ENCODE measurements at regions not wholly inside any gene's neighbourhood (a gene's known extent, or its start where the extent isn't known, plus 50 kb on each side); places are given as distances from the start of the nearest gene placed in this dataset.

GRCh38 chr6:91521999-91522398, 935.1 kb upstream of the MAP3K7 start (continued):
- TF ChIP-seq ZBTB40 (IDR thresholded peaks at IDR 0.05; ENCODE audit: borderline replicate concordance) (no peak), EP300 (IDR thresholded peaks at IDR 0.05; ENCODE audit: borderline replicate concordance in 1 of 2, control insufficient read depth in 1 of 2, low read depth in 2 of 2, low read length in 2 of 2) (no peak), ZSCAN29 (IDR thresholded peaks at IDR 0.05) (no peak), MEF2A (IDR thresholded peaks at IDR 0.05; ENCODE audit: insufficient read depth, low read depth, low read length) (no peak), MTA2 (IDR thresholded peaks at IDR 0.05; ENCODE audit: low read depth) (no peak), MYB (IDR thresholded peaks at IDR 0.05; ENCODE audit: borderline replicate concordance, low read depth, low read length) (no peak), MXI1 (IDR thresholded peaks at IDR 0.05; ENCODE audit: low read depth, low read length) (no peak), YBX1 (IDR thresholded peaks at IDR 0.05) (no peak)

- ChIA-PET CTCF (interaction anchor here (0.9 to 1.8 kb wide), 9 partner anchors 10 to 75 kb away, joined by 3 to 7 read pairs (median 5); no protein-coding TSS in a partner anchor), RAD21 (ENCODE audit: unreplicated experiment) (interaction anchor here (0.8 to 2.4 kb wide), 10 partner anchors 12 to 179 kb away, joined by 3 to 9 read pairs (median 4); no protein-coding TSS in a partner anchor), SMC1A (ENCODE audit: uncharacterized antibody, unreplicated experiment) (interaction anchor here (0.7 to 2.9 kb wide), 15 partner anchors 10 to 862 kb away, joined by 3 to 13 read pairs (median 5); no protein-coding TSS in a partner anchor)
Measured at GRCh38 chr6:91509711-91510110, 922.8 kb upstream of the MAP3K7 start.

More at GRCh38 chr6:91509711-91510110, 922.8 kb upstream of the MAP3K7 start:
- POLR2A ChIA-PET, result interaction anchor here (1.0 kb wide), 2 partner anchors 14 to 32 kb away, joined by 4 read pairs; no protein-coding TSS in a partner anchor
- 50% methylated on average over 2 of the region's 2 CpGs for WGBS (ENCODE audit: insufficient coverage, insufficient replicate concordance, low lambda C conversion rate, missing lambda C conversion rate)
- DNase-seq (ENCODE audit: low read depth, low spot score) (no peak), FAIRE-seq (no peak), ATAC-seq (no peak)
- no peak overlapping the region for H3K9ac ChIP-seq (ENCODE audit: control insufficient read depth, insufficient read depth, low read length)
- H3K27me3 ChIP-seq (replicated peaks in 1 of 2; ENCODE audit: control insufficient read depth in 2 of 2, insufficient read depth in 2 of 2, low read length in 1 of 2), result no peaks in the 10 kb centered on the region
- intact Hi-C loops (cut with micrococcal nuclease; ENCODE audit: unreplicated experiment) (no loop called here), in situ Hi-C loops (cut with MboI) (no loop called here)
- H3K4me3 ChIP-seq, result no peak overlapping the region
- H3K79me2 ChIP-seq (ENCODE audit: control insufficient read depth, insufficient read depth, low read length), result no peaks in the 10 kb centered on the region
- H3K4me1 ChIP-seq (ENCODE audit: control insufficient read depth, insufficient read depth, low read length), result no peaks in the 10 kb centered on the region
- no peak overlapping the region for H3K4me2 ChIP-seq (ENCODE audit: control insufficient read depth, insufficient read depth)
- TF ChIP-seq BHLHE40 (IDR thresholded peaks at IDR 0.05; ENCODE audit: borderline replicate concordance in 1 of 2, low read depth in 2 of 2, low read length in 1 of 2), result no peak
- TF ChIP-seq ELK1 (IDR thresholded peaks at IDR 0.05; ENCODE audit: low read depth, low read length), result no peak
- BruUV-seq (replicated peaks), result no TSS peak
- no peaks in the 10 kb centered on the region for H4K20me1 ChIP-seq (ENCODE audit: control insufficient read depth, insufficient read depth)
- H3K9me3 ChIP-seq (replicated peaks; ENCODE audit: control insufficient read depth, insufficient read depth, low read length), result no peaks in the 10 kb centered on the region
- H3K36me3 ChIP-seq (ENCODE audit: control insufficient read depth in 2 of 2, insufficient read depth in 2 of 2, low read length in 1 of 2), result no peaks in the 10 kb centered on the region
- no peak overlapping the region for H3K27ac ChIP-seq (ENCODE audit: control insufficient read depth, insufficient read depth)
- H2AFZ ChIP-seq (ENCODE audit: control insufficient read depth, low read depth, low read length), result no peak overlapping the region

Measured in GM12878 (cell line).